Neural cell (in vitro differentiated cells): ENCODE measurements at regions not wholly inside any gene's neighbourhood (a gene's known extent, or its start where the extent isn't known, plus 50 kb on each side); places are given as distances from the start of the nearest gene placed in this dataset.

Source experiments
- H2AFZ ChIP-seq: fragments of 200-600, 300-800 bp; sonication (generic), shearing (Covaris generic); 2 replicates; pipeline ENCODE4 v1.6.0; 2014; ENCODE audit warnings: low read depth, mild to moderate bottlenecking, antibody characterized with exemption, low read length, moderate library complexity
- H3F3A ChIP-seq: fragments of 200-600 bp; shearing (Covaris generic); 2 replicates; pipeline ENCODE4 v1.6.1; 2016; ENCODE audit warnings: mild to moderate bottlenecking, moderate library complexity, mixed read lengths, antibody characterized with exemption, low read length; ENCODE audit not compliant: insufficient read depth, poor library complexity, severe bottlenecking
- H3K27ac ChIP-seq: fragments of 200-600, 300-800 bp; sonication (generic), shearing (Covaris generic); 2 replicates; pipeline ENCODE4 v1.5.1; 2014; ENCODE audit warnings: mild to moderate bottlenecking, low read length, moderate library complexity
- H3K27me3 ChIP-seq: fragments of 300-800, 200-600 bp; sonication (generic), shearing (Covaris generic); 2 replicates; pipeline ENCODE4 v1.6.0; 2014; ENCODE audit warnings: mild to moderate bottlenecking, low read depth, low read length, moderate library complexity; ENCODE audit not compliant: insufficient read depth
- H3K36me3 ChIP-seq: fragments of 300-800, 200-600 bp; sonication (generic), shearing (Covaris generic); 2 replicates; pipeline ENCODE4 v1.5.1; 2014; ENCODE audit warnings: mild to moderate bottlenecking, antibody characterized with exemption, low read length, moderate library complexity; ENCODE audit not compliant: insufficient read depth
- H3K4me2 ChIP-seq: fragments of 300-800, 200-600 bp; sonication (generic), shearing (Covaris generic); 2 replicates; pipeline ENCODE4 v1.6.0; 2014; ENCODE audit warnings: mild to moderate bottlenecking, low read length
- H3K4me3 ChIP-seq: fragments of 300-800, 200-600 bp; sonication (generic), shearing (Covaris generic); 2 replicates; pipeline ENCODE4 v1.5.1; 2014; ENCODE audit warnings: mild to moderate bottlenecking, low read length, moderate library complexity
- H3K79me2 ChIP-seq: fragments of 200-600 bp; shearing (Covaris generic); replicated peaks from 2 replicates; pipeline ENCODE4 v1.6.0; 2014; ENCODE audit warnings: mild to moderate bottlenecking, low read length, moderate library complexity; ENCODE audit not compliant: insufficient read depth
- H3K9ac ChIP-seq: fragments of 300-800, 200-600 bp; sonication (generic), shearing (Covaris generic); 2 replicates; pipeline ENCODE4 v1.6.1; 2016; ENCODE audit warnings: mild to moderate bottlenecking, low read length, mixed read lengths
- H3K9me2 ChIP-seq: fragments of 200-600 bp; shearing (Covaris generic); 2 replicates; pipeline ENCODE4 v1.6.1; 2016; ENCODE audit warnings: mild to moderate bottlenecking, low read length, mixed read lengths; ENCODE audit not compliant: insufficient read depth
- H3K9me3 ChIP-seq: fragments of 200-600, 300-800 bp; sonication (generic), shearing (Covaris generic); 2 replicates; pipeline ENCODE4 v1.6.1; 2016; ENCODE audit warnings: mild to moderate bottlenecking, mixed run types, low read length, moderate library complexity, mixed read lengths
- H4K20me1 ChIP-seq: fragments of 200-600 bp; shearing (Covaris generic); 2 replicates; pipeline ENCODE4 v1.6.1; 2016; ENCODE audit warnings: mild to moderate bottlenecking, mixed run types; ENCODE audit not compliant: insufficient read depth
- EP300 ChIP-seq: fragments of 450-650 bp; conservative IDR thresholded peaks from 2 replicates; pipeline ENCODE4 v1.6.1; 2014; ENCODE audit warnings: antibody characterized with exemption, mild to moderate bottlenecking, moderate library complexity; ENCODE audit not compliant: poor library complexity, severe bottlenecking
- EZH2 ChIP-seq: fragments of 200-600, 300-800 bp; shearing (Covaris generic), sonication (generic); IDR thresholded peaks from 2 replicates; pipeline ENCODE4 v1.6.1; 2014; ENCODE audit warnings: antibody characterized with exemption, low read length, borderline replicate concordance, mild to moderate bottlenecking; ENCODE audit not compliant: insufficient read depth, poor library complexity, severe bottlenecking
- MXI1 ChIP-seq: fragments of 450-650 bp; conservative IDR thresholded peaks from 2 replicates; pipeline ENCODE4 v1.6.1; 2014; ENCODE audit warnings: antibody characterized with exemption, mild to moderate bottlenecking; ENCODE audit not compliant: poor library complexity, severe bottlenecking
- POLR2AphosphoS5 ChIP-seq: IDR thresholded peaks from 2 replicates; pipeline ENCODE4 v1.6.1; 2012
- RAD21 ChIP-seq: fragments of 450-650 bp; conservative IDR thresholded peaks from 2 replicates; pipeline ENCODE4 v1.6.1; 2014; ENCODE audit warnings: antibody characterized with exemption, mild to moderate bottlenecking, moderate library complexity
- SMC3 ChIP-seq: fragments of 450-650 bp; conservative IDR thresholded peaks from 2 replicates; pipeline ENCODE4 v1.6.1; 2014; ENCODE audit warnings: antibody characterized with exemption, mild to moderate bottlenecking, moderate library complexity; ENCODE audit not compliant: poor library complexity
- TAF1 ChIP-seq: IDR thresholded peaks from 2 replicates; pipeline ENCODE4 v1.6.1; 2012; ENCODE audit warnings: low read depth
- TF ChIP-seq, protein P1 (sequence below): IDR thresholded peaks from 2 replicates; pipeline ENCODE4 v1.6.1; 2012; ENCODE audit warnings: borderline replicate concordance
- TF ChIP-seq, protein P2 (sequence below): fragments of 450-650 bp; IDR thresholded peaks from 2 replicates; pipeline ENCODE4 v1.5.1; 2014; ENCODE audit warnings: antibody characterized with exemption, mild to moderate bottlenecking, moderate library complexity; ENCODE audit not compliant: poor library complexity, severe bottlenecking

DNA sequence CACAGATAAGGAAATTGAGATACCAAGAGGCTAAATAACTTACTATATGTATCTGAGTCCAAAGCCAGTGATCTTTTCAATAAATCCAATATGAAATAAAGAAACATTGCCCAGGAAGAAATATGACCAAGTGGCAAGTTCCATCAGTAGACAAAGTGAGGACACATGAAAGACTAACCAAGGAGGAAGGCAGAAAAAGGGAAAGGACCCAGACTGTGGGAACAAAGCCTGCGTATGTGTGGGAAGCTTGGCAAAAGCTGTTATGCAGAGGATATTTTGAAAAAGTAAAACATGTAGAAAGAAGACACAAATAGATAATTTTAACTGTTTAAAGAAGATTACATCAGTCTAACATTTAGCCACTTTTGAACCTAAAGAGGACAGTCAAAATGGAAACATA, 264.4 kb upstream of the PRDM1 start:
- Histone ChIP-seq H3K9me3 (no peaks in the 10 kb centered on the region), H3F3A (no peaks in the 10 kb centered on the region), H2AFZ (no peak overlapping the region), H3K4me2 (no peak overlapping the region), H3K36me3 (no peaks in the 10 kb centered on the region), H3K79me2 (no peaks in the 10 kb centered on the region), H3K9ac (no peak overlapping the region), H3K27me3 (no peaks in the 10 kb centered on the region), H3K4me3 (no peak overlapping the region), H4K20me1 (no peaks in the 10 kb centered on the region), H3K27ac (no peak overlapping the region), H3K9me2 (no peaks in the 10 kb centered on the region)
- no peak for TF ChIP-seq TAF1

DNA sequence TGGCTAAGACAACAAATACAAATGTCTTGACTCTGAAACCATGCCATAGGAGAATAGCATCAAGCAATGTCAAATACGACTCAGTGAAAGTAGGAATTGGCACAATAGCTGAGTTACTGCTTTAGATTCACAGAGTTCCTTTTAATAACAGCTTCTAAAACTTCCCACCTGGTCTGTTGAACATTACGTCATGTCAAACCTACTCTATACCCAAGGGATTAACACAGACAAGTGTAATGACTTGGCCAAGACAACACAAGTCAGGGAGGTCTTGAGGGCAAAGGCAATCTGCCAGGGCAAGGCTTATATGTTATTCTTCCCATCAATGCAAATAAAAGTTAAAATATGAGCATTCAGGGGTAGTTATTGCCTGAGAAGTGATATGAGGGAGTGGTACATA, 265.1 kb upstream of the PRDM1 start:
- H3K4me2 ChIP-seq, result no peak overlapping the region
- H3K9ac ChIP-seq, result no peak overlapping the region
- no peaks in the 10 kb centered on the region for H4K20me1 ChIP-seq
- H3K36me3 ChIP-seq, result no peaks in the 10 kb centered on the region
- no peak overlapping the region for H2AFZ ChIP-seq
- no peaks in the 10 kb centered on the region for H3F3A ChIP-seq
- no peaks in the 10 kb centered on the region for H3K79me2 ChIP-seq
- H3K9me3 ChIP-seq, result no peaks in the 10 kb centered on the region
- H3K27me3 ChIP-seq, result no peaks in the 10 kb centered on the region
- no peak overlapping the region for H3K27ac ChIP-seq
- no peak overlapping the region for H3K4me3 ChIP-seq
- H3K9me2 ChIP-seq, result no peaks in the 10 kb centered on the region
- TF ChIP-seq MXI1 (no peak), RAD21 (no peak), SMC3 (no peak), EZH2 (no peak)
- TF ChIP-seq, protein P1, sequence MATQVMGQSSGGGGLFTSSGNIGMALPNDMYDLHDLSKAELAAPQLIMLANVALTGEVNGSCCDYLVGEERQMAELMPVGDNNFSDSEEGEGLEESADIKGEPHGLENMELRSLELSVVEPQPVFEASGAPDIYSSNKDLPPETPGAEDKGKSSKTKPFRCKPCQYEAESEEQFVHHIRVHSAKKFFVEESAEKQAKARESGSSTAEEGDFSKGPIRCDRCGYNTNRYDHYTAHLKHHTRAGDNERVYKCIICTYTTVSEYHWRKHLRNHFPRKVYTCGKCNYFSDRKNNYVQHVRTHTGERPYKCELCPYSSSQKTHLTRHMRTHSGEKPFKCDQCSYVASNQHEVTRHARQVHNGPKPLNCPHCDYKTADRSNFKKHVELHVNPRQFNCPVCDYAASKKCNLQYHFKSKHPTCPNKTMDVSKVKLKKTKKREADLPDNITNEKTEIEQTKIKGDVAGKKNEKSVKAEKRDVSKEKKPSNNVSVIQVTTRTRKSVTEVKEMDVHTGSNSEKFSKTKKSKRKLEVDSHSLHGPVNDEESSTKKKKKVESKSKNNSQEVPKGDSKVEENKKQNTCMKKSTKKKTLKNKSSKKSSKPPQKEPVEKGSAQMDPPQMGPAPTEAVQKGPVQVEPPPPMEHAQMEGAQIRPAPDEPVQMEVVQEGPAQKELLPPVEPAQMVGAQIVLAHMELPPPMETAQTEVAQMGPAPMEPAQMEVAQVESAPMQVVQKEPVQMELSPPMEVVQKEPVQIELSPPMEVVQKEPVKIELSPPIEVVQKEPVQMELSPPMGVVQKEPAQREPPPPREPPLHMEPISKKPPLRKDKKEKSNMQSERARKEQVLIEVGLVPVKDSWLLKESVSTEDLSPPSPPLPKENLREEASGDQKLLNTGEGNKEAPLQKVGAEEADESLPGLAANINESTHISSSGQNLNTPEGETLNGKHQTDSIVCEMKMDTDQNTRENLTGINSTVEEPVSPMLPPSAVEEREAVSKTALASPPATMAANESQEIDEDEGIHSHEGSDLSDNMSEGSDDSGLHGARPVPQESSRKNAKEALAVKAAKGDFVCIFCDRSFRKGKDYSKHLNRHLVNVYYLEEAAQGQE, result no peak
- TF ChIP-seq, protein P2, sequence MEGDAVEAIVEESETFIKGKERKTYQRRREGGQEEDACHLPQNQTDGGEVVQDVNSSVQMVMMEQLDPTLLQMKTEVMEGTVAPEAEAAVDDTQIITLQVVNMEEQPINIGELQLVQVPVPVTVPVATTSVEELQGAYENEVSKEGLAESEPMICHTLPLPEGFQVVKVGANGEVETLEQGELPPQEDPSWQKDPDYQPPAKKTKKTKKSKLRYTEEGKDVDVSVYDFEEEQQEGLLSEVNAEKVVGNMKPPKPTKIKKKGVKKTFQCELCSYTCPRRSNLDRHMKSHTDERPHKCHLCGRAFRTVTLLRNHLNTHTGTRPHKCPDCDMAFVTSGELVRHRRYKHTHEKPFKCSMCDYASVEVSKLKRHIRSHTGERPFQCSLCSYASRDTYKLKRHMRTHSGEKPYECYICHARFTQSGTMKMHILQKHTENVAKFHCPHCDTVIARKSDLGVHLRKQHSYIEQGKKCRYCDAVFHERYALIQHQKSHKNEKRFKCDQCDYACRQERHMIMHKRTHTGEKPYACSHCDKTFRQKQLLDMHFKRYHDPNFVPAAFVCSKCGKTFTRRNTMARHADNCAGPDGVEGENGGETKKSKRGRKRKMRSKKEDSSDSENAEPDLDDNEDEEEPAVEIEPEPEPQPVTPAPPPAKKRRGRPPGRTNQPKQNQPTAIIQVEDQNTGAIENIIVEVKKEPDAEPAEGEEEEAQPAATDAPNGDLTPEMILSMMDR, result no peak

DNA sequence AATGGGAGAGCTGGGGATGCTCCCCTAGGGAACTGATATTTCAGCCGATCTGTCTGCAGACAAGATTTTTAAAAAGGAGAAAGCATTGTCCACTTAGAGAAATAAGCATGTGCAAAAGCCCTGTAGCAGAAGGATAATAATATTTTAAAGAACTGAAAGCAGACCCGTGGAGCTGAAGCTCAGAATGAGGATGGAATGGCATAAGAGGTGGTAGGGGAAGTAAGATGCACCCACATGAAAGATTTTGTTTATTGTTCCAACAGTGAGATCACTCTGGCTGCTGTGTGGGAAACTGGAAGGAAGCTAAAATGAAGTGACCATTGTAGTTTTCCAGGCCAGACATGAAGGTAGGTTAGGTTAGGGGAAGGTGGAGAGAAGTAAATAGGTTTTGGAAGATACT, 266.4 kb upstream of the PRDM1 start:
- no peak for TF ChIP-seq SMC3
- no peak for TF ChIP-seq RAD21
- TF ChIP-seq EZH2, result no peak
- TF ChIP-seq POLR2AphosphoS5, result no peak
- TF ChIP-seq TAF1, result no peak
- TF ChIP-seq EP300, result no peak
- TF ChIP-seq, protein P1, result no peak
- TF ChIP-seq, protein P2, result no peak
- no peak for TF ChIP-seq MXI1
- no peaks in the 10 kb centered on the region for H3K9me3 ChIP-seq
- H3K79me2 ChIP-seq, result no peaks in the 10 kb centered on the region
- H3K36me3 ChIP-seq, result no peaks in the 10 kb centered on the region
- H3K4me3 ChIP-seq, result no peak overlapping the region
- H3K27ac ChIP-seq, result no peak overlapping the region
- no peak overlapping the region for H3K4me2 ChIP-seq
- no peaks in the 10 kb centered on the region for H3F3A ChIP-seq
- no peak overlapping the region for H2AFZ ChIP-seq
- H3K9ac ChIP-seq, result no peak overlapping the region
- no peaks in the 10 kb centered on the region for H4K20me1 ChIP-seq
- no peaks in the 10 kb centered on the region for H3K9me2 ChIP-seq
- H3K27me3 ChIP-seq, result no peaks in the 10 kb centered on the region
